GM21528 (cell line): ENCODE measurements at regions not wholly inside any gene's neighbourhood (a gene's known extent, or its start where the extent isn't known, plus 50 kb on each side); places are given as distances from the start of the nearest gene placed in this dataset.

Experiments
- ATAC-seq: cut with Tn5 transposase; IDR thresholded peaks from one replicate; pipeline ENCODE4 v1.9.1; 2021; ENCODE audit warnings: mild to moderate bottlenecking, moderate library complexity; ENCODE audit not compliant: unreplicated experiment, low FRiP score

GRCh38 chr6:11332463-11332862 lies 100.0 kb upstream of the NEDD9 start:
- no peak for ATAC-seq

- ATAC-seq, result no peak
Observed at GRCh38 chr6:11331111-11331510, 98.6 kb upstream of the NEDD9 start.

- no peak for ATAC-seq
Observed at GRCh38 chr6:11330413-11330760, 97.9 kb upstream of the NEDD9 start.

GRCh38 chr6:11329726-11330412 lies 97.4 kb upstream of the NEDD9 start:
- no peak for ATAC-seq

- ATAC-seq, result no peak
Observed at GRCh38 chr6:11328613-11329247, 96.3 kb upstream of the NEDD9 start.

- ATAC-seq, result no peak
Observed at GRCh38 chr6:11327961-11328360, 95.5 kb upstream of the NEDD9 start.

- no peak for ATAC-seq
Observed at GRCh38 chr6:11326116-11326515, 93.6 kb upstream of the NEDD9 start.

GRCh38 chr6:11324453-11325015 lies 92.1 kb upstream of the NEDD9 start:
- peak; percentile 69 for ATAC-seq

GRCh38 chr6:11323666-11324452 lies 91.4 kb upstream of the NEDD9 start:
- no peak for ATAC-seq

GRCh38 chr6:11322252-11322885 lies 89.9 kb upstream of the NEDD9 start:
- no peak for ATAC-seq

- ATAC-seq, result no peak
Observed at GRCh38 chr6:11320914-11321597, 88.6 kb upstream of the NEDD9 start.

GRCh38 chr6:11318835-11319813 lies 86.7 kb upstream of the NEDD9 start:
- ATAC-seq, result no peak

- ATAC-seq, result no peak
Observed at GRCh38 chr6:11317885-11318771, 85.7 kb upstream of the NEDD9 start.

GRCh38 chr6:11315743-11316437 lies 83.4 kb upstream of the NEDD9 start:
- ATAC-seq, result no peak

GRCh38 chr6:11313207-11313606 lies 80.7 kb upstream of the NEDD9 start:
- ATAC-seq, result no peak

GRCh38 chr6:11311970-11312369 lies 79.5 kb upstream of the NEDD9 start:
- ATAC-seq, result no peak

GRCh38 chr6:11309947-11310665 lies 77.6 kb upstream of the NEDD9 start:
- no peak for ATAC-seq
